SK-N-SH (cell line): ENCODE measurements at regions not wholly inside any gene's neighbourhood (a gene's known extent, or its start where the extent isn't known, plus 50 kb on each side); places are given as distances from the start of the nearest gene placed in this dataset.

Source experiments
- FOSL2 ChIP-seq: IDR thresholded peaks from 2 replicates; pipeline ENCODE4 v1.4.0; 2012; ENCODE audit warnings: low read depth, mild to moderate bottlenecking, moderate library complexity, borderline replicate concordance
- FOXJ3 ChIP-seq: sonication (generic); formaldehyde crosslinking; IDR thresholded peaks from 2 replicates; pipeline ENCODE4 v1.5.1; 2020; ENCODE audit warnings: mild to moderate bottlenecking, missing genetic modification reagents
- FOXM1 ChIP-seq: IDR thresholded peaks from 2 replicates; pipeline ENCODE4 v1.4.0; 2012; ENCODE audit warnings: low read depth, mild to moderate bottlenecking
- JUND ChIP-seq: IDR thresholded peaks from 2 replicates; pipeline ENCODE4 v1.4.0; 2012
- MXI1 ChIP-seq: IDR thresholded peaks from 2 replicates; pipeline ENCODE4 v1.6.1; 2012; ENCODE audit warnings: mild to moderate bottlenecking, low read depth, low read length, improper control_type of control experiment
- NRF1 ChIP-seq: IDR thresholded peaks from 2 replicates; pipeline ENCODE4 v1.6.1; 2012; ENCODE audit warnings: low read depth, mild to moderate bottlenecking, low read length
- POLR2AphosphoS5 ChIP-seq: IDR thresholded peaks from 2 replicates; pipeline ENCODE4 v1.6.1; 2012; ENCODE audit warnings: low read depth, low read length
- RAD21 ChIP-seq: IDR thresholded peaks from 2 replicates; pipeline ENCODE4 v1.6.1; 2012; ENCODE audit warnings: mild to moderate bottlenecking, low read length
- RCOR1 ChIP-seq: fragments of 150-350 bp; IDR thresholded peaks from 2 replicates; pipeline ENCODE4 v1.6.1; 2017; ENCODE audit warnings: antibody characterized with exemption, low read length
- TAF1 ChIP-seq: IDR thresholded peaks from 2 replicates; pipeline ENCODE4 v1.6.1; 2012; ENCODE audit warnings: low read depth, mild to moderate bottlenecking, low read length, moderate library complexity, borderline replicate concordance
- TF ChIP-seq, protein P1 (sequence below): fragments of 200-600 bp; sonication (generic); IDR thresholded peaks from 2 replicates; pipeline ENCODE4 v1.6.1; 2017; ENCODE audit warnings: antibody characterized with exemption, mild to moderate bottlenecking, moderate library complexity
- TF ChIP-seq, protein P2 (sequence below): IDR thresholded peaks from 2 replicates; pipeline ENCODE4 v1.6.1; 2012; ENCODE audit warnings: mild to moderate bottlenecking, low read depth, low read length, moderate library complexity
- TF ChIP-seq, protein P3 (sequence below): fragments of 150-350 bp; IDR thresholded peaks from 2 replicates; pipeline ENCODE4 v1.6.1; 2017; ENCODE audit warnings: antibody characterized with exemption, low read length, low read depth, borderline replicate concordance
- TF ChIP-seq, protein P4 (sequence below): IDR thresholded peaks from 2 replicates; pipeline ENCODE4; 2012

DNA sequence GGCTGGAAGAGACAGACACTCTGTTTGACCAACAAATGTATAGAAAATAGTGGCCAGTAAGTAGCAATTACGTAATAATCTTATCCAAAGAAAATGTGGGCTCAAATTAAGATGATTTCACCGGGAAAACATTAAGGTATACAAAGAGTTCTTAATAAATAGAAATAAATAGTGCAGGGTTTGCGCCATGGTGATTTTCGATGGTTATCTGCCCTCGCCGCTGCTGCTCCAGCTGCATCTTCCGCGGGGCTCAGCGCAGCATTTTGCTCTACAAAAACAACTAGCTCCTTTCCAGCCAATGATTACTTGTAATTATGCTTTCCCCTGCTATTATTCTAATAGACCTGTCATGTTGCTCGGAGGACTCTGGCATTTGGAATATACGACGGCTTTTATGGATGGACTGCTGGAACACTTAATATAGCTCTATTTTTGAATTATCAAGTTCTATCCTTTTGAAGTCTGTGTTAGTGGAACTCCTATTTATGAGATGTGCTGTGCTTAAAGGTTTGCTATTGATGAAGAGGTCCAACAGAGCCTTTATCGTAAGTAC is 103.8 kb downstream of the BUB3 start:
- no peak for TF ChIP-seq POLR2AphosphoS5
- no peak for TF ChIP-seq MXI1
- TF ChIP-seq FOXM1, result no peak
- TF ChIP-seq, protein P1, sequence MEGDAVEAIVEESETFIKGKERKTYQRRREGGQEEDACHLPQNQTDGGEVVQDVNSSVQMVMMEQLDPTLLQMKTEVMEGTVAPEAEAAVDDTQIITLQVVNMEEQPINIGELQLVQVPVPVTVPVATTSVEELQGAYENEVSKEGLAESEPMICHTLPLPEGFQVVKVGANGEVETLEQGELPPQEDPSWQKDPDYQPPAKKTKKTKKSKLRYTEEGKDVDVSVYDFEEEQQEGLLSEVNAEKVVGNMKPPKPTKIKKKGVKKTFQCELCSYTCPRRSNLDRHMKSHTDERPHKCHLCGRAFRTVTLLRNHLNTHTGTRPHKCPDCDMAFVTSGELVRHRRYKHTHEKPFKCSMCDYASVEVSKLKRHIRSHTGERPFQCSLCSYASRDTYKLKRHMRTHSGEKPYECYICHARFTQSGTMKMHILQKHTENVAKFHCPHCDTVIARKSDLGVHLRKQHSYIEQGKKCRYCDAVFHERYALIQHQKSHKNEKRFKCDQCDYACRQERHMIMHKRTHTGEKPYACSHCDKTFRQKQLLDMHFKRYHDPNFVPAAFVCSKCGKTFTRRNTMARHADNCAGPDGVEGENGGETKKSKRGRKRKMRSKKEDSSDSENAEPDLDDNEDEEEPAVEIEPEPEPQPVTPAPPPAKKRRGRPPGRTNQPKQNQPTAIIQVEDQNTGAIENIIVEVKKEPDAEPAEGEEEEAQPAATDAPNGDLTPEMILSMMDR, result no peak
- TF ChIP-seq, protein P2, sequence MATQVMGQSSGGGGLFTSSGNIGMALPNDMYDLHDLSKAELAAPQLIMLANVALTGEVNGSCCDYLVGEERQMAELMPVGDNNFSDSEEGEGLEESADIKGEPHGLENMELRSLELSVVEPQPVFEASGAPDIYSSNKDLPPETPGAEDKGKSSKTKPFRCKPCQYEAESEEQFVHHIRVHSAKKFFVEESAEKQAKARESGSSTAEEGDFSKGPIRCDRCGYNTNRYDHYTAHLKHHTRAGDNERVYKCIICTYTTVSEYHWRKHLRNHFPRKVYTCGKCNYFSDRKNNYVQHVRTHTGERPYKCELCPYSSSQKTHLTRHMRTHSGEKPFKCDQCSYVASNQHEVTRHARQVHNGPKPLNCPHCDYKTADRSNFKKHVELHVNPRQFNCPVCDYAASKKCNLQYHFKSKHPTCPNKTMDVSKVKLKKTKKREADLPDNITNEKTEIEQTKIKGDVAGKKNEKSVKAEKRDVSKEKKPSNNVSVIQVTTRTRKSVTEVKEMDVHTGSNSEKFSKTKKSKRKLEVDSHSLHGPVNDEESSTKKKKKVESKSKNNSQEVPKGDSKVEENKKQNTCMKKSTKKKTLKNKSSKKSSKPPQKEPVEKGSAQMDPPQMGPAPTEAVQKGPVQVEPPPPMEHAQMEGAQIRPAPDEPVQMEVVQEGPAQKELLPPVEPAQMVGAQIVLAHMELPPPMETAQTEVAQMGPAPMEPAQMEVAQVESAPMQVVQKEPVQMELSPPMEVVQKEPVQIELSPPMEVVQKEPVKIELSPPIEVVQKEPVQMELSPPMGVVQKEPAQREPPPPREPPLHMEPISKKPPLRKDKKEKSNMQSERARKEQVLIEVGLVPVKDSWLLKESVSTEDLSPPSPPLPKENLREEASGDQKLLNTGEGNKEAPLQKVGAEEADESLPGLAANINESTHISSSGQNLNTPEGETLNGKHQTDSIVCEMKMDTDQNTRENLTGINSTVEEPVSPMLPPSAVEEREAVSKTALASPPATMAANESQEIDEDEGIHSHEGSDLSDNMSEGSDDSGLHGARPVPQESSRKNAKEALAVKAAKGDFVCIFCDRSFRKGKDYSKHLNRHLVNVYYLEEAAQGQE, result no peak
- TF ChIP-seq TAF1, result no peak
- TF ChIP-seq, protein P3, sequence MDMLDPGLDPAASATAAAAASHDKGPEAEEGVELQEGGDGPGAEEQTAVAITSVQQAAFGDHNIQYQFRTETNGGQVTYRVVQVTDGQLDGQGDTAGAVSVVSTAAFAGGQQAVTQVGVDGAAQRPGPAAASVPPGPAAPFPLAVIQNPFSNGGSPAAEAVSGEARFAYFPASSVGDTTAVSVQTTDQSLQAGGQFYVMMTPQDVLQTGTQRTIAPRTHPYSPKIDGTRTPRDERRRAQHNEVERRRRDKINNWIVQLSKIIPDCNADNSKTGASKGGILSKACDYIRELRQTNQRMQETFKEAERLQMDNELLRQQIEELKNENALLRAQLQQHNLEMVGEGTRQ, result no peak
- TF ChIP-seq FOXJ3 (CRISPR knock-in tag), result no peak
- TF ChIP-seq JUND, result no peak
- no peak for TF ChIP-seq FOSL2
- TF ChIP-seq, protein P4, sequence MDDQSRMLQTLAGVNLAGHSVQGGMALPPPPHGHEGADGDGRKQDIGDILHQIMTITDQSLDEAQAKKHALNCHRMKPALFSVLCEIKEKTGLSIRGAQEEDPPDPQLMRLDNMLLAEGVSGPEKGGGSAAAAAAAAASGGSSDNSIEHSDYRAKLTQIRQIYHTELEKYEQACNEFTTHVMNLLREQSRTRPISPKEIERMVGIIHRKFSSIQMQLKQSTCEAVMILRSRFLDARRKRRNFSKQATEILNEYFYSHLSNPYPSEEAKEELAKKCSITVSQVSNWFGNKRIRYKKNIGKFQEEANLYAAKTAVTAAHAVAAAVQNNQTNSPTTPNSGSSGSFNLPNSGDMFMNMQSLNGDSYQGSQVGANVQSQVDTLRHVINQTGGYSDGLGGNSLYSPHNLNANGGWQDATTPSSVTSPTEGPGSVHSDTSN, result no peak
- no peak for TF ChIP-seq RCOR1
- no peak for TF ChIP-seq RAD21
- TF ChIP-seq NRF1, result no peak
